SK-N-SH treated with all-trans-retinoic acid at 6 μM for 48 hours (cell line): ENCODE measurements at regions not wholly inside any gene's neighbourhood (a gene's known extent, or its start where the extent isn't known, plus 50 kb on each side); places are given as distances from the start of the nearest gene placed in this dataset.

Experiments used
- ATAC-seq: fragments of 200-7000 bp; cut with Tn5 transposase; 3 replicates; pipeline ENCODE4 v1.9.1; 2020; ENCODE audit warnings: mild to moderate bottlenecking, moderate library complexity
- ARNTL ChIP-seq: fragments of 450-650 bp; formaldehyde crosslinking; IDR thresholded peaks from 2 replicates; pipeline ENCODE4 v1.5.0; 2020; ENCODE audit warnings: low read depth, mild to moderate bottlenecking, moderate library complexity, borderline replicate concordance
- CSDC2 ChIP-seq: fragments of 250-450 bp; sonication (Bioruptor Pico); IDR thresholded peaks from 2 replicates; pipeline ENCODE4 v1.5.0; 2020; ENCODE audit warnings: mild to moderate bottlenecking, moderate library complexity
- ESRRG ChIP-seq: fragments of 250-450 bp; sonication (Bioruptor Pico); IDR thresholded peaks from 2 replicates; pipeline ENCODE4 v1.6.1; 2021; ENCODE audit warnings: mild to moderate bottlenecking
- ISL1 ChIP-seq: fragments of 250-450 bp; sonication (Bioruptor Pico); IDR thresholded peaks from 2 replicates; pipeline ENCODE4 v2.1.2; 2022; ENCODE audit warnings: mild to moderate bottlenecking, moderate library complexity
- OSR1 ChIP-seq: fragments of 250-450 bp; sonication (Bioruptor Pico); IDR thresholded peaks from 2 replicates; pipeline ENCODE4 v1.8.0; 2022; ENCODE audit warnings: moderate library complexity, mild to moderate bottlenecking, inconsistent platforms
- PPARA ChIP-seq: fragments of 250-450 bp; sonication (Bioruptor Pico); IDR thresholded peaks from 2 replicates; pipeline ENCODE4 v1.5.0; 2020; ENCODE audit warnings: mild to moderate bottlenecking, borderline replicate concordance
- RARB ChIP-seq: fragments of 250-450 bp; sonication (Bioruptor Pico); IDR thresholded peaks from 2 replicates; pipeline ENCODE4 v1.8.0; 2021; ENCODE audit warnings: mild to moderate bottlenecking, moderate library complexity
- SNAI2 ChIP-seq: fragments of 250-450 bp; sonication (Bioruptor Pico); IDR thresholded peaks from 2 replicates; pipeline ENCODE4 v1.5.0; 2020; ENCODE audit warnings: mild to moderate bottlenecking, moderate library complexity
- TCF4 ChIP-seq: fragments of 250-450 bp; sonication (Bioruptor Pico); IDR thresholded peaks from 2 replicates; pipeline ENCODE4 v1.8.0; 2021; ENCODE audit warnings: mild to moderate bottlenecking, moderate library complexity, borderline replicate concordance
- TOX ChIP-seq: fragments of 250-450 bp; sonication (Bioruptor Pico); IDR thresholded peaks from 2 replicates; pipeline ENCODE4 v1.8.0; 2021; ENCODE audit warnings: mild to moderate bottlenecking, moderate library complexity, borderline replicate concordance
- ZC3H10 ChIP-seq: fragments of 250-450 bp; sonication (Bioruptor Pico); IDR thresholded peaks from 2 replicates; pipeline ENCODE4 v1.5.1; 2021; ENCODE audit warnings: mild to moderate bottlenecking, moderate library complexity
- ZFP3 ChIP-seq: fragments of 250-450 bp; sonication (Bioruptor Pico); IDR thresholded peaks from 2 replicates; pipeline ENCODE4 v1.5.0; 2020; ENCODE audit warnings: mild to moderate bottlenecking, moderate library complexity
- ZFP30 ChIP-seq: fragments of 450-650 bp; formaldehyde crosslinking; IDR thresholded peaks from 2 replicates; pipeline ENCODE4 v1.5.0; 2022; ENCODE audit warnings: mild to moderate bottlenecking, moderate library complexity
- ZNF565 ChIP-seq: fragments of 450-650 bp; formaldehyde crosslinking; conservative IDR thresholded peaks from 2 replicates; pipeline ENCODE4 v1.5.0; 2020; ENCODE audit warnings: low read depth, mild to moderate bottlenecking, moderate library complexity
- ZNF70 ChIP-seq: fragments of 450-650 bp; formaldehyde crosslinking; IDR thresholded peaks from 2 replicates; pipeline ENCODE4 v1.5.0; 2020; ENCODE audit warnings: mild to moderate bottlenecking, moderate library complexity
- ZNF8 ChIP-seq: fragments of 450-650 bp; formaldehyde crosslinking; IDR thresholded peaks from 2 replicates; pipeline ENCODE4 v1.5.0; 2020; ENCODE audit warnings: mild to moderate bottlenecking, moderate library complexity
- TF ChIP-seq, protein P1 (sequence below): fragments of 250-450 bp; sonication (Bioruptor Pico); IDR thresholded peaks from 2 replicates; pipeline ENCODE4 v1.5.1; 2021; ENCODE audit warnings: mild to moderate bottlenecking, moderate library complexity
- TF ChIP-seq, protein P2 (sequence below): fragments of 250-450 bp; sonication (Bioruptor Pico); IDR thresholded peaks from 2 replicates; pipeline ENCODE4 v1.8.0; 2021; ENCODE audit warnings: low read depth, mild to moderate bottlenecking, moderate library complexity, borderline replicate concordance
- TF ChIP-seq, protein P3 (sequence below): fragments of 250-450 bp; sonication (Bioruptor Pico); IDR thresholded peaks from 2 replicates; pipeline ENCODE4 v1.8.0; 2020; ENCODE audit warnings: mild to moderate bottlenecking, moderate library complexity, borderline replicate concordance
- TF ChIP-seq, protein P4 (sequence below): fragments of 250-450 bp; sonication (Bioruptor Pico); IDR thresholded peaks from 2 replicates; pipeline ENCODE4 v1.5.0; 2020; ENCODE audit warnings: mild to moderate bottlenecking, moderate library complexity
- TF ChIP-seq, protein P5 (sequence below): fragments of 250-450 bp; sonication (Bioruptor Pico); IDR thresholded peaks from 2 replicates; pipeline ENCODE4 v1.5.1; 2020; ENCODE audit warnings: low read depth, mild to moderate bottlenecking, moderate library complexity

DNA sequence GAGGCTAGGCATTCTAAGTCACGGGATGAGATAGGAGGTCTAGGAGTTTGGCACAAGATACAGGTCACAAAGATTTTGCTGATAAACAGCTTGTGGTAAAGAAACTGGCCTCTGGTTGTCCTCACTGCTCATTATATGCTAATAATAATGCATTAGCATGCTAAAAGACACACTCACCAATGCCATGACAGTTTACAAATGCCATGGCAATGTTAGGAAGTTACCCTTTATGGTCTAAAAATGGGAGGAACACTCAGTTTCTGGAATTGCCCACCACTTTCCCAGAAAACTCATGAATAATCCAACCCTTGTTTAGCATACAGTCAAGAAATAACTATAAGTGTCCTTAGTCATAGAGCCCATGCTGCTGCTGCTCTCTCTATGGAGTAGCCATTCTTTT is 286.9 kb downstream of the ZNF674 start:
- peak; percentile 33; the same call in 2 of the 3 replicates for ATAC-seq

DNA sequence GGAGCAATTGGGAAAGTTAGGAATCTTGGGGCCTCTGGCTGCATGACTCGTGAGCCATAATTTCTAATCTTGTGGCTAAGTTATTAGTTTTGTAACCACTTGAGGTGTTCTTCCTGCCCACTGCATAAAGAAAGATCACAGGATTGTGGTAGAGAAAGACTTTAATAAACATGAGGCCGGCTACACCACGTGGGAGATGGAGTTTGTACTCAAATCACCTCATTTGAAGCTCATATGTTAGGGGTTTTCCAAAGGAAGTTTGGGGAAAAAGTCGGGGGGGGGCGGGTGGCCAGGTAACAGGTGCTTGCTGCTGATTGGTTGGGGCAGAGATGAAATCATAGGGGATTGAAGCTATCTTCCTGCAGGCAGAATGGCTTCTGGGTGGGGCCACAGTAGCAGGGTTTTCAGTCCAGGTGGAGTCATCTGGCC is 287.8 kb downstream of the ZNF674 start:
- no peak for ATAC-seq
- TF ChIP-seq ZC3H10 (no peak), TCF4 (CRISPR knock-in tag) (no peak), ISL1 (CRISPR knock-in tag) (no peak), TOX (CRISPR knock-in tag) (no peak), PPARA (CRISPR knock-in tag) (no peak), ZNF70 (no peak), ESRRG (CRISPR knock-in tag) (no peak), ZNF8 (no peak), CSDC2 (CRISPR knock-in tag) (no peak)
- TF ChIP-seq, protein P1, sequence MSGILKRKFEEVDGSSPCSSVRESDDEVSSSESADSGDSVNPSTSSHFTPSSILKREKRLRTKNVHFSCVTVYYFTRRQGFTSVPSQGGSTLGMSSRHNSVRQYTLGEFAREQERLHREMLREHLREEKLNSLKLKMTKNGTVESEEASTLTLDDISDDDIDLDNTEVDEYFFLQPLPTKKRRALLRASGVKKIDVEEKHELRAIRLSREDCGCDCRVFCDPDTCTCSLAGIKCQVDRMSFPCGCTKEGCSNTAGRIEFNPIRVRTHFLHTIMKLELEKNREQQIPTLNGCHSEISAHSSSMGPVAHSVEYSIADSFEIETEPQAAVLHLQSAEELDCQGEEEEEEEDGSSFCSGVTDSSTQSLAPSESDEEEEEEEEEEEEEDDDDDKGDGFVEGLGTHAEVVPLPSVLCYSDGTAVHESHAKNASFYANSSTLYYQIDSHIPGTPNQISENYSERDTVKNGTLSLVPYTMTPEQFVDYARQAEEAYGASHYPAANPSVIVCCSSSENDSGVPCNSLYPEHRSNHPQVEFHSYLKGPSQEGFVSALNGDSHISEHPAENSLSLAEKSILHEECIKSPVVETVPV (CRISPR knock-in tag), result no peak
- TF ChIP-seq, protein P2, sequence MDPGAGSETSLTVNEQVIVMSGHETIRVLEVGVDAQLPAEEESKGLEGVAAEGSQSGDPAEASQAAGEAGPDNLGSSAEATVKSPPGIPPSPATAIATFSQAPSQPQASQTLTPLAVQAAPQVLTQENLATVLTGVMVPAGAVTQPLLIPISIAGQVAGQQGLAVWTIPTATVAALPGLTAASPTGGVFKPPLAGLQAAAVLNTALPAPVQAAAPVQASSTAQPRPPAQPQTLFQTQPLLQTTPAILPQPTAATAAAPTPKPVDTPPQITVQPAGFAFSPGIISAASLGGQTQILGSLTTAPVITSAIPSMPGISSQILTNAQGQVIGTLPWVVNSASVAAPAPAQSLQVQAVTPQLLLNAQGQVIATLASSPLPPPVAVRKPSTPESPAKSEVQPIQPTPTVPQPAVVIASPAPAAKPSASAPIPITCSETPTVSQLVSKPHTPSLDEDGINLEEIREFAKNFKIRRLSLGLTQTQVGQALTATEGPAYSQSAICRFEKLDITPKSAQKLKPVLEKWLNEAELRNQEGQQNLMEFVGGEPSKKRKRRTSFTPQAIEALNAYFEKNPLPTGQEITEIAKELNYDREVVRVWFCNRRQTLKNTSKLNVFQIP (CRISPR knock-in tag), result no peak
- TF ChIP-seq, protein P3, sequence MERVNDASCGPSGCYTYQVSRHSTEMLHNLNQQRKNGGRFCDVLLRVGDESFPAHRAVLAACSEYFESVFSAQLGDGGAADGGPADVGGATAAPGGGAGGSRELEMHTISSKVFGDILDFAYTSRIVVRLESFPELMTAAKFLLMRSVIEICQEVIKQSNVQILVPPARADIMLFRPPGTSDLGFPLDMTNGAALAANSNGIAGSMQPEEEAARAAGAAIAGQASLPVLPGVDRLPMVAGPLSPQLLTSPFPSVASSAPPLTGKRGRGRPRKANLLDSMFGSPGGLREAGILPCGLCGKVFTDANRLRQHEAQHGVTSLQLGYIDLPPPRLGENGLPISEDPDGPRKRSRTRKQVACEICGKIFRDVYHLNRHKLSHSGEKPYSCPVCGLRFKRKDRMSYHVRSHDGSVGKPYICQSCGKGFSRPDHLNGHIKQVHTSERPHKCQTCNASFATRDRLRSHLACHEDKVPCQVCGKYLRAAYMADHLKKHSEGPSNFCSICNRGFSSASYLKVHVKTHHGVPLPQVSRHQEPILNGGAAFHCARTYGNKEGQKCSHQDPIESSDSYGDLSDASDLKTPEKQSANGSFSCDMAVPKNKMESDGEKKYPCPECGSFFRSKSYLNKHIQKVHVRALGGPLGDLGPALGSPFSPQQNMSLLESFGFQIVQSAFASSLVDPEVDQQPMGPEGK (CRISPR knock-in tag), result no peak

More for the DNA sequence above, 286.9 kb downstream of the ZNF674 start:
- no peak for TF ChIP-seq SNAI2 (CRISPR knock-in tag)
- TF ChIP-seq, protein P1 (CRISPR knock-in tag), result no peak
- no peak for TF ChIP-seq ZFP30
- TF ChIP-seq ARNTL (CRISPR knock-in tag), result no peak
- no peak for TF ChIP-seq ZFP3 (CRISPR knock-in tag)
- TF ChIP-seq, all 23 proteins: peak for 0

DNA sequence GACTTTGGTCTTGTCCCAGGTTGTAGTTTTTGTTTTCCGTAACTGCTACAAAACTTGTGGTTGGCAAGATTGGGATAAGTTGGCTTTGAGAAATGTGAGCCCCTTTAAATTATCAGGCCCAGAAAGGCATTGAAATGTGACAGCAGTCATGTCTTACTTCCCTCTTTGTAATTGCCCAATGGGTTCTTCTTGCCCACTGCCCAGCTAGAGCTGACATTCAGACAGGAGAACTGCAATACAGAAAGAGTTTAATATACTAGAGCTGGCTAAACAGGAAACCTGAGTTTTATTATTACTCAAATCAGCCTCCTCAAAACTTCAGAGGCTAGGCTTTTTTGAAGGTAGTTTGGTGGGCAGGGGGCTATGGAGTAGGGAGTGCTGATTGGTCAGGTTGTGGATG is 288.3 kb downstream of the ZNF674 start:
- no peak for ATAC-seq
- TF ChIP-seq, protein P4, sequence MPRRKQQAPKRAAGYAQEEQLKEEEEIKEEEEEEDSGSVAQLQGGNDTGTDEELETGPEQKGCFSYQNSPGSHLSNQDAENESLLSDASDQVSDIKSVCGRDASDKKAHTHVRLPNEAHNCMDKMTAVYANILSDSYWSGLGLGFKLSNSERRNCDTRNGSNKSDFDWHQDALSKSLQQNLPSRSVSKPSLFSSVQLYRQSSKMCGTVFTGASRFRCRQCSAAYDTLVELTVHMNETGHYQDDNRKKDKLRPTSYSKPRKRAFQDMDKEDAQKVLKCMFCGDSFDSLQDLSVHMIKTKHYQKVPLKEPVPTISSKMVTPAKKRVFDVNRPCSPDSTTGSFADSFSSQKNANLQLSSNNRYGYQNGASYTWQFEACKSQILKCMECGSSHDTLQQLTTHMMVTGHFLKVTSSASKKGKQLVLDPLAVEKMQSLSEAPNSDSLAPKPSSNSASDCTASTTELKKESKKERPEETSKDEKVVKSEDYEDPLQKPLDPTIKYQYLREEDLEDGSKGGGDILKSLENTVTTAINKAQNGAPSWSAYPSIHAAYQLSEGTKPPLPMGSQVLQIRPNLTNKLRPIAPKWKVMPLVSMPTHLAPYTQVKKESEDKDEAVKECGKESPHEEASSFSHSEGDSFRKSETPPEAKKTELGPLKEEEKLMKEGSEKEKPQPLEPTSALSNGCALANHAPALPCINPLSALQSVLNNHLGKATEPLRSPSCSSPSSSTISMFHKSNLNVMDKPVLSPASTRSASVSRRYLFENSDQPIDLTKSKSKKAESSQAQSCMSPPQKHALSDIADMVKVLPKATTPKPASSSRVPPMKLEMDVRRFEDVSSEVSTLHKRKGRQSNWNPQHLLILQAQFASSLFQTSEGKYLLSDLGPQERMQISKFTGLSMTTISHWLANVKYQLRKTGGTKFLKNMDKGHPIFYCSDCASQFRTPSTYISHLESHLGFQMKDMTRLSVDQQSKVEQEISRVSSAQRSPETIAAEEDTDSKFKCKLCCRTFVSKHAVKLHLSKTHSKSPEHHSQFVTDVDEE (CRISPR knock-in tag), result no peak
- TF ChIP-seq, protein P5, sequence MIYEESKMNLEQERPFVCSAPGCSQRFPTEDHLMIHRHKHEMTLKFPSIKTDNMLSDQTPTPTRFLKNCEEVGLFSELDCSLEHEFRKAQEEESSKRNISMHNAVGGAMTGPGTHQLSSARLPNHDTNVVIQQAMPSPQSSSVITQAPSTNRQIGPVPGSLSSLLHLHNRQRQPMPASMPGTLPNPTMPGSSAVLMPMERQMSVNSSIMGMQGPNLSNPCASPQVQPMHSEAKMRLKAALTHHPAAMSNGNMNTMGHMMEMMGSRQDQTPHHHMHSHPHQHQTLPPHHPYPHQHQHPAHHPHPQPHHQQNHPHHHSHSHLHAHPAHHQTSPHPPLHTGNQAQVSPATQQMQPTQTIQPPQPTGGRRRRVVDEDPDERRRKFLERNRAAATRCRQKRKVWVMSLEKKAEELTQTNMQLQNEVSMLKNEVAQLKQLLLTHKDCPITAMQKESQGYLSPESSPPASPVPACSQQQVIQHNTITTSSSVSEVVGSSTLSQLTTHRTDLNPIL (CRISPR knock-in tag), result no peak
- TF ChIP-seq RARB (CRISPR knock-in tag), result no peak
- no peak for TF ChIP-seq ZNF70
- TF ChIP-seq ZNF565 (CRISPR knock-in tag), result no peak
- no peak for TF ChIP-seq SNAI2 (CRISPR knock-in tag)
- TF ChIP-seq ZC3H10, result no peak
- TF ChIP-seq, protein P2 (CRISPR knock-in tag), result no peak
- TF ChIP-seq OSR1, result no peak
- no peak for TF ChIP-seq CSDC2 (CRISPR knock-in tag)
- no peak for TF ChIP-seq TOX (CRISPR knock-in tag)
- no peak for TF ChIP-seq PPARA (CRISPR knock-in tag)
- TF ChIP-seq ZFP30, result no peak
- no peak for TF ChIP-seq ARNTL (CRISPR knock-in tag)
- TF ChIP-seq ISL1 (CRISPR knock-in tag), result no peak
